Stimulated activated naive CD8-positive, alpha-beta T cell treated with anti-CD3 and anti-CD28 coated beads, Interleukin-15, amount 100 ng/mL, for 72 hours (primary cell): ENCODE measurements at regions not wholly inside any gene's neighbourhood (a gene's known extent, or its start where the extent isn't known, plus 50 kb on each side); places are given as distances from the start of the nearest gene placed in this dataset.
A peak's percentile ranks its signal among the peaks of the same experiment; 100 is the strongest.
"Not testable (repeated sequence)": the region's sequence is repeated elsewhere in the genome, so short reads cannot be mapped to it uniquely, and the experiment has no call there.

Experiments
- ATAC-seq: fragments of 150-1000 bp; cut with Tn5 transposase; 2 replicates; pipeline ENCODE4 v1.10.0; 2021; ENCODE audit warnings: mild to moderate bottlenecking, moderate library complexity
- DNase-seq, 2 donors: peaks; one replicate each; pipeline ENCODE4 v3.0.0; 2021 to 2022
- H3K27ac Mint-ChIP-seq, 2 donors: one replicate each; pipeline ENCODE4 v1.8.0; 2022; ENCODE audit warnings: mild to moderate bottlenecking in 2 of 2, mixed read lengths in 2 of 2, moderate library complexity in 2 of 2
- H3K27me3 Mint-ChIP-seq: one replicate; pipeline ENCODE4 v1.8.0; 2022; ENCODE audit warnings: mixed read lengths
- H3K4me1 Mint-ChIP-seq: one replicate; pipeline ENCODE4 v1.8.0; 2022; ENCODE audit warnings: mild to moderate bottlenecking, mixed read lengths
- H3K4me3 Mint-ChIP-seq, 2 donors: one replicate each; pipeline ENCODE4 v1.8.0; 2022; ENCODE audit warnings: mild to moderate bottlenecking in 2 of 2, mixed read lengths in 2 of 2, moderate library complexity in 1 of 2
- H3K9me3 Mint-ChIP-seq, 2 donors: one replicate each; pipeline ENCODE4 v1.8.0; 2022; ENCODE audit warnings: mixed read lengths in 2 of 2

- ATAC-seq (no peak), DNase-seq (no peak)
- Mint-ChIP-seq H3K4me3 (no peak overlapping the region), H3K27me3 (peaks cover 14% of the 10 kb centered on the region), H3K27ac (no peak overlapping the region), H3K9me3 (no peaks in the 10 kb centered on the region), H3K4me1 (peaks cover 21% of the 10 kb centered on the region)
Observed at GRCh38 chr12:25802143-25802542, 156.3 kb upstream of the RASSF8 start.

DNA sequence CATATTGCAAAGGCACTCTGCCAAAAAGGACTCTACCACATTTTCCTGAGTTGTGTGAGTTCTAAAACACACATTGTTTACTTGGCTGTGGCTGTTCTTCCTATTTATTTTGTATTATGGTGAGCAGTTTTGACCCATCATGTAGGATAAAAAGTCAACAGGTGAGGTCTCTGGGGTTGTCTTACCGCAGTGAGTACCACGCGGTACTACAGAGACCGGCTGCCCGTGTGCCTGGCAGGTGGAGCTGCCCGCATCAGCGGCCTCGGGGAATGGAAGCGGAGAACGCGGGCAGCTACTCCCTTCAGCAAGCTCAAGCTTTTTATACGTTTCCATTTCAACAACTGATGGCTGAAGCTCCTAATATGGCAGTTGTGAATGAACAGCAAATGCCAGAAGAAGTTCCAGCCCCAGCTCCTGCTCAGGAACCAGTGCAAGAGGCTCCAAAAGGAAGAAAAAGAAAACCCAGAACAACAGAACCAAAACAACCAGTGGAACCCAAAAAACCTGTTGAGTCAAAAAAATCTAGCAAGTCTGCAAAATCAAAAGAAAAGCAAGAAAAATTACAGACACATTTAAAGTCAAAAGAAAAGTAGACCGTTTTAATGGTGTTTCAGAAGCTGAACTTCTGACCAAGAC lies 155.3 kb upstream of the RASSF8 start:
- peaks cover 14% of the 10 kb centered on the region for H3K27me3 Mint-ChIP-seq
- H3K4me1 Mint-ChIP-seq, result peaks cover 26% of the 10 kb centered on the region
- DNase-seq, ATAC-seq, H3K9me3 Mint-ChIP-seq, H3K4me3 Mint-ChIP-seq: not testable (repeated sequence)
- H3K27ac Mint-ChIP-seq, result peak overlapping the region in 1 of 2 donors; percentile 91

GRCh38 chr12:25804286-25804685 lies 154.2 kb upstream of the RASSF8 start:
- ATAC-seq, DNase-seq, H3K27ac Mint-ChIP-seq, H3K9me3 Mint-ChIP-seq, H3K4me3 Mint-ChIP-seq: not testable (repeated sequence)
- Mint-ChIP-seq H3K4me1 (peaks cover 26% of the 10 kb centered on the region), H3K27me3 (peaks cover 14% of the 10 kb centered on the region)

- Mint-ChIP-seq H3K4me1 (peaks cover 23% of the 10 kb centered on the region), H3K9me3 (no peaks in the 10 kb centered on the region), H3K27me3 (peaks cover 14% of the 10 kb centered on the region), H3K27ac (no peak overlapping the region), H3K4me3 (peak overlapping the region; percentile 44 to 45)
- ATAC-seq (peak; percentile 97), DNase-seq (peak in 1 of 2 donors; percentile 54)
Observed at GRCh38 chr12:25806271-25806670, 152.2 kb upstream of the RASSF8 start.

DNA sequence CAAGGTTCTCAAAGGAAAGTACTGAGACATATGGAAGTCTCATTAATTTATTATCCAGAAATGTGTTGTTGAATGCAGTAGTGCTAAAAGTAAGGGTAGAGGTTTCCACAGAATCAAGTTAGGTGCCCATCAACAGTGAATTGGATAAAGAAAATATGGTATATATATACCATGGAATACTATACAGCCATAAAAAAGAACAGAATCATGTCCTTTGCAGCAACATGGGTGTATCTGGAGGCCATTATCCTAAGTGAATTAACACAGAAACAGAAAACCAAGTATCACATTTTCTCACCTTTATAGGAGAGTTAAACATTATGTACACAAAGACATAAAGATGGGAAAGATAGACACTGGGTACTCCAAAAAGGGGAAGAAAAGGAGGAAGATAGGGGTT lies 149.9 kb upstream of the RASSF8 start:
- no peak for DNase-seq
- H3K4me3 Mint-ChIP-seq, result no peak overlapping the region
- H3K9me3 Mint-ChIP-seq, result no peaks in the 10 kb centered on the region
- H3K27me3 Mint-ChIP-seq, result peaks cover 7% of the 10 kb centered on the region
- H3K4me1 Mint-ChIP-seq, result peaks cover 34% of the 10 kb centered on the region
- H3K27ac Mint-ChIP-seq, result no peak overlapping the region
- no peak for ATAC-seq

- Mint-ChIP-seq H3K9me3 (no peaks in the 10 kb centered on the region), H3K27me3 (no peaks in the 10 kb centered on the region), H3K4me3 (no peak overlapping the region), H3K27ac (no peak overlapping the region), H3K4me1 (peaks cover 31% of the 10 kb centered on the region)
- no peak for DNase-seq
- no peak for ATAC-seq
Observed at GRCh38 chr12:25810683-25811082, 147.8 kb upstream of the RASSF8 start.

DNA sequence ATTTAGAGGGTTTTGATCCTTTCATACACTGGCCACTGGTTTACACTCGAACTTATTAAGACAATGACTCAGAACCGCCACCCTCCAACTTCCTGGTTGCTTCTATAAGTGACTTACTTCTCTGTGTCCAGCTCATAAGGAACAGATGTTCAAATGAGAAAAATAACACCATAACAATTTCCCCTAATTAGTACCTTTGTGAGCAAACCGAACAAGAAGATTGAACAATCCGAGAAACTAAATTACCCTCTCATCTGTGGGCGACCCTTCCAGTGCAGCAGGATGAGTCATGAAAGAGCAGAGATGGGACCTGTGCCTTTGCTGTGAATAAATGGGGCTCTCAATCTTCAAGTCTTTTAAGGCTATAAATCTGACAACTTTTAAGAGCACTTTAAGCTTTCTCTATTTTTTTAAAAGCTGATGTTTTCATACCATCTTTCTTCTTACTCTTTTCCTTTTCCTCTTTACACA lies 146.8 kb upstream of the RASSF8 start:
- DNase-seq (peak in 1 of 2 donors; percentile 10), ATAC-seq (peak; percentile 76)
- Mint-ChIP-seq H3K4me1 (peaks cover 21% of the 10 kb centered on the region), H3K4me3 (no peak overlapping the region), H3K27me3 (no peaks in the 10 kb centered on the region), H3K9me3 (no peaks in the 10 kb centered on the region), H3K27ac (no peak overlapping the region)

DNA sequence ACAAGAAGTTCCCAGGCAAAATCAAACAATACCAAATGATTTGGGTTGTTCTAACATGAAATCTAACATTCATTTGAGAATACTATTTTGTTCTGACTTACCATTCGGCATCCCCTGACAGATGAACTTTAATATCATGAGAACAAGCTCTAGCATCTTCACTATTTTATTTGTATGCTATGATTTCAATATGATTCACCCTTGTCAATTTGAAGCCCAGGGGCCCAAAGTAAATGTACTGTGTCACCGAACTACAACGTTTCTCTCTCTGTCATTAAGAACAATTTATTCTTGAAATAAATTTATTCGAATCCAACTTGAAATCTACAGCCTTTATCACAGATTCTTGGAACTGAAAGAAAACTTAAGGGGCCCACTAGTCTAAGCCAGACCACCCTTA lies 146.2 kb upstream of the RASSF8 start:
- DNase-seq, result no peak
- H3K4me3 Mint-ChIP-seq, result no peak overlapping the region
- ATAC-seq, result no peak
- no peaks in the 10 kb centered on the region for H3K27me3 Mint-ChIP-seq
- peaks cover 18% of the 10 kb centered on the region for H3K4me1 Mint-ChIP-seq
- H3K9me3 Mint-ChIP-seq, result no peaks in the 10 kb centered on the region
- H3K27ac Mint-ChIP-seq, result no peak overlapping the region

DNA sequence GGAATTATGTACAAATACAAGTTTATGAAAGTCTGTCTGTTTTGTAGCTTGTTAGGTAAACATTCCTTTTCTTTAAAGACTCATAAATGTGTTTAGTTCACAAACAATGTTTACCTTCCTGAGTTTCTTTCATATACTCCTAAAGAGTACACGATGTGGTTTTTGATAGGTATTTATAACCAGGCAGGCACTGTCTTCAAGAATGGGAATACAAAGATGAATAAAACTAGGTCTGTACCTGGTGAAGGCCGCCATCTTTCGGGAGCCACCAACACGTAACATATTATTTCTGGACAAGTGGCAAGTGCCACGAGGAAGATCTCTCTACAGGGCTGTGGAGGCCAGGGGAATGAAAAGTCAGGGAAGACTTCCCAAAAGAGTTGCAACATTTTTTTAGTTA lies 144.6 kb upstream of the RASSF8 start:
- Mint-ChIP-seq H3K4me3 (no peak overlapping the region), H3K27me3 (no peaks in the 10 kb centered on the region), H3K9me3 (no peaks in the 10 kb centered on the region), H3K4me1 (peaks cover 14% of the 10 kb centered on the region), H3K27ac (no peak overlapping the region)
- no peak for DNase-seq
- ATAC-seq, result no peak

DNA sequence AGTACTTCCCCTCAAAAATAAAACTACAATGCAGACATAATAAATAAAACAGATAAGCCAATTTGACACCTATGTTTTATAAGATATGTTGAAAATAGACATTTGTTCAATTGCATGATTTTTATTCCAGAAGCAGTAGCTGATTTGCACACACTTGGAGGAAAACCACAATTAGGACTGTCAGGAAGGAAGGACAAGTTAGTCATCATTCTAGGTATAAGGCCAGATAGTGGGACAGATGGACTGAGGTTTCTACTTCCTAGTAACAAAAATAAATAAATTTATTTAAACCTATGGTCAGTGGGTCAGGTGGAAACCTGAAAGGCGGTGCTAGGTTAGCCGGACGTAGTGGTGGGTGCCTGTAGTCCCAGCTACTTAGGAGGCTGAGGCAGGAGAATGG lies 141.8 kb upstream of the RASSF8 start:
- no peaks in the 10 kb centered on the region for H3K9me3 Mint-ChIP-seq
- ATAC-seq (no peak), DNase-seq (no peak)
- no peak overlapping the region for H3K4me3 Mint-ChIP-seq
- peaks cover 7% of the 10 kb centered on the region for H3K4me1 Mint-ChIP-seq
- peak overlapping the region in 1 of 2 donors; percentile 28 for H3K27ac Mint-ChIP-seq
- no peaks in the 10 kb centered on the region for H3K27me3 Mint-ChIP-seq

- no peak for DNase-seq
Observed at GRCh38 chr12:25817166-25817565, 141.3 kb upstream of the RASSF8 start.

DNA sequence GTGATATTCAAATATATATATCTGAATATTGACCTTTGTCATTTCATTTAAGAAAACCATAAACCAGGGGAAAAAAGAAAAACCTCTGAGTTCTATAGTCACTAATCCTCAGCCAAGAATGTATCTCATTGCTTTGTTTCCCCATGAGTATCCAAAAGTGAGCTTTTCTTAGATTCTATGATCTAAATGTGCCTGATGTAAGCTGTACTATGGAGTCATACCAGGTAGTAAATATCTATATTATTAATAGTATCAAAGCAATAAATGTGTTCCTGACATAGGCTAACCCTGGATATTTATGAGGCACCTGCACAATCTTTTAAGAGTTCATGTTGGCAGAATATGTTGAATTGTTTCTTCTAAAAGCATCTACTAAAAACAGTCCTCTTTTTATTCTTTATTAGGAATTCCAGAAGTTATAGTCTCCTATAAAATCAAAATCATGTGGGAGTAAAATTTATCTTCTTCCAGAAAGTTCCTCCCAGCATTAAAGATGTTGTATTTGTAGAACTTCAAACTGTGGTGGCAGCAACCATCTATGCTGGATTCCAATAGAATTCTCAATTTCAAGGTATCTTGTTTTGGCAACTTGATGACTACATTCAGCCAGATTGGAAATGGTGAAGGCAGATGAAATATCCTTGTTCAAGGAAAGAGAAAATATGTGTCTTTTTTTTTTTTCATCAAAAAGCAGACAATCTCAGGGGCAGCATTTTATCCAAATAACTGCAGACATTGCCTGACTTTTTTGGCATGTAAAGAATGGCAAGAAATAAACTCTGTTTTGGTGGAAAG lies 139.7 kb upstream of the RASSF8 start:
- Mint-ChIP-seq H3K27me3 (peaks cover 1% of the 10 kb centered on the region), H3K4me1 (no peaks in the 10 kb centered on the region), H3K27ac (no peak overlapping the region), H3K4me3 (no peak overlapping the region), H3K9me3 (no peaks in the 10 kb centered on the region)
- ATAC-seq (no peak), DNase-seq (no peak)

More at GRCh38 chr12:25817166-25817565, 141.3 kb upstream of the RASSF8 start:
- H3K9me3 Mint-ChIP-seq, result no peaks in the 10 kb centered on the region
- no peak for ATAC-seq
- H3K4me1 Mint-ChIP-seq, result peaks cover 2% of the 10 kb centered on the region
- H3K27me3 Mint-ChIP-seq, result no peaks in the 10 kb centered on the region
- no peak overlapping the region for H3K4me3 Mint-ChIP-seq
- no peak overlapping the region for H3K27ac Mint-ChIP-seq

DNA sequence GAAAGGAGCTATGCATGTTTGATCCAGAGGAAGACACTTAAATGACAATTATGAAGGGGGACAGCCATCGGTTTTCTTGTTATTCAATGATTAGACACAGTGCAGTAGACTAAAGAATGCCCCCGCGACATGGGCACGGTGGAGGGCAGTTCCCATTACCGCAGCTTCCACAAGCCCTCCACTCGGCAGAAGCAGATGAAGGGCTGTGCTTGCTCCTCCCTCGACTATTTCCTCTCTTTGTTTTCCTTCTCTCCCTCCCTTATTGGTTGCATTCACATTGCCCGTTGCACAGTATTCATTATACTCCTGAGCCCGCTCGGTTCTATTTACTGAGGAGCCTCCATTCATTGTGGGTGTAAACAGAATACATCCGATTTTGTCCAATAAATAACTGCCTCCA lies 138.8 kb upstream of the RASSF8 start:
- Mint-ChIP-seq H3K9me3 (no peaks in the 10 kb centered on the region), H3K27me3 (peaks cover 6% of the 10 kb centered on the region), H3K27ac (no peak overlapping the region), H3K4me3 (no peak overlapping the region), H3K4me1 (no peaks in the 10 kb centered on the region)
- DNase-seq, result no peak
- no peak for ATAC-seq

DNA sequence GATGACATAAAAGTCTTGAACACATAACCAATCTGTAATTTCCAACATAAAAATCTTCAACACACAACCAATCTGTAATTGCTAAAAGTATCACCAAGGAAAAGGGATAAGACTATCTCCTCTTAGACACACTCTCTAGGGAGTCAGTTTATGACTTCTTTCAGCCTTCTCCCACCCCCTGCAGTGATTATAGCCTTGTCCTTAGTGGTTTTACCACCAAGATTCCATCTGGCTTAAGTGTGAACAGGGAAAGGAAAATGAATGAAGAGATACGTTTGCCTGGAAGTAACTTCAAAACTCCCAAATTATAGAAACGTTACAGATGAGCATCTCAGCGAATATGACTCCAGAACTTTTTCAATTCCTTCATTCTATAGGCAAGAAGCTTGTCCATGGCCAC lies 136.2 kb upstream of the RASSF8 start:
- H3K27me3 Mint-ChIP-seq, result peaks cover 6% of the 10 kb centered on the region
- no peak overlapping the region for H3K4me3 Mint-ChIP-seq
- H3K27ac Mint-ChIP-seq, result no peak overlapping the region
- H3K9me3 Mint-ChIP-seq, result no peaks in the 10 kb centered on the region
- no peak for DNase-seq
- H3K4me1 Mint-ChIP-seq, result no peaks in the 10 kb centered on the region
- no peak for ATAC-seq

- Mint-ChIP-seq H3K27ac (peak overlapping the region in 1 of 2 donors; percentile 41), H3K9me3 (no peaks in the 10 kb centered on the region), H3K4me1 (no peaks in the 10 kb centered on the region), H3K4me3 (no peak overlapping the region), H3K27me3 (peaks cover 6% of the 10 kb centered on the region)
- DNase-seq, result no peak
- no peak for ATAC-seq
Observed at GRCh38 chr12:25824734-25825133, 133.7 kb upstream of the RASSF8 start.

DNA sequence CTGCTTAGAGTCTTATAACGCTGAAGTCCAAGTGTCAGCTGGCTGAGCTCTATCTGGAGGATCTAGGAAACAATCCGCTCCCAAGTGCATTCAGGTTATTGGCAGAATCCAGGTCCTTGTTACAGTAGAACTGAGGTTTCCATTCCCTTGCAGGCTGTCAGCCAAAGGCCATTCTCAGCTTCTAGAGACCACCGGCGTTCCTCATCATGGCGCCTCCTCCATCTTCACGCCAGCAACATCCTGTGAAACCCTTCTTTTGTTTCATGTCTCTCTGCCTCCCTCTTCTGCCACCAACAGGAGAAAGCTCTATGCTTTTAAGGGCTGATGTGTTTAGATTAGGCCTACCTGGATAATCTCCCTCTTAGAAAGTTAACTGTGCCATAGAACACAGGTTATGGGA lies 133.0 kb upstream of the RASSF8 start:
- H3K27ac Mint-ChIP-seq, result no peak overlapping the region
- H3K9me3 Mint-ChIP-seq, result no peaks in the 10 kb centered on the region
- peaks cover 6% of the 10 kb centered on the region for H3K27me3 Mint-ChIP-seq
- no peaks in the 10 kb centered on the region for H3K4me1 Mint-ChIP-seq
- H3K4me3 Mint-ChIP-seq, result no peak overlapping the region
- no peak for ATAC-seq
- DNase-seq, result no peak
